ENCODE measurements at regions not wholly inside any gene's neighbourhood (a gene's known extent, or its start where the extent isn't known, plus 50 kb on each side); places are given as distances from the start of the nearest gene placed in this dataset.
"Not testable (repeated sequence)": the region's sequence is repeated elsewhere in the genome, so short reads cannot be mapped to it uniquely, and the experiment has no call there.

GRCh38 chr7:67928141-67928540 is 931.5 kb downstream of the TYW1 start:
- no peak for TF ChIP-seq CTCF (IDR thresholded peaks at IDR 0.05; ENCODE audit: insufficient read depth, low read length, missing control alignments)
- no peak for DNase-seq (ENCODE audit: low read depth, low spot score)
- POLR2A ChIA-PET: no interaction called here
- H3K4me3 ChIP-seq (ENCODE audit: low read depth, low read length): no peak overlapping the region
- CTCF ChIA-PET: interaction anchor here (1.1 kb wide), 1 partner anchor 9 kb away, joined by 3 read pairs; no protein-coding TSS in a partner anchor

- CTCF ChIA-PET; DNase-seq (ENCODE audit: low read depth, low spot score); H3K4me3 ChIP-seq (ENCODE audit: low read depth, low read length): not testable (repeated sequence)
- POLR2A ChIA-PET: interaction anchor here (0.9 kb wide), 1 partner anchor 172 kb away, joined by 3 read pairs; no protein-coding TSS in a partner anchor
These were observed 939.8 kb downstream of the TYW1 start for GRCh38 chr7:67936447-67936846.

GRCh38 chr7:67940400-67940799 is 943.8 kb downstream of the TYW1 start:
- ChIA-PET CTCF (no interaction called here), POLR2A (no interaction called here)
- TF ChIP-seq CTCF (IDR thresholded peaks at IDR 0.05; ENCODE audit: insufficient read depth, low read length, missing control alignments): no peak
- no peak for DNase-seq (ENCODE audit: low read depth, low spot score)
- no peak overlapping the region for H3K4me3 ChIP-seq (ENCODE audit: low read depth, low read length)

GRCh38 chr7:67947191-67947590 is 950.6 kb downstream of the TYW1 start:
- H3K4me3 ChIP-seq (ENCODE audit: low read depth, low read length): no peak overlapping the region
- ChIA-PET CTCF (no interaction called here), POLR2A (no interaction called here)
- no peak for TF ChIP-seq CTCF (IDR thresholded peaks at IDR 0.05; ENCODE audit: insufficient read depth, low read length, missing control alignments)
- no peak for DNase-seq (ENCODE audit: low read depth, low spot score)

GRCh38 chr7:67947646-67948045 is 951.0 kb downstream of the TYW1 start:
- no peak overlapping the region for H3K4me3 ChIP-seq (ENCODE audit: low read depth, low read length)
- DNase-seq (ENCODE audit: low read depth, low spot score): no peak
- TF ChIP-seq CTCF (IDR thresholded peaks at IDR 0.05; ENCODE audit: insufficient read depth, low read length, missing control alignments): no peak
- CTCF ChIA-PET: no interaction called here
- POLR2A ChIA-PET: no interaction called here

- no peak for DNase-seq (ENCODE audit: low read depth, low spot score)
- ChIA-PET CTCF (no interaction called here), POLR2A (no interaction called here)
- H3K4me3 ChIP-seq (ENCODE audit: low read depth, low read length): no peak overlapping the region
- TF ChIP-seq CTCF (IDR thresholded peaks at IDR 0.05; ENCODE audit: insufficient read depth, low read length, missing control alignments): no peak
These were observed 953.9 kb downstream of the TYW1 start for GRCh38 chr7:67950321-67951083.

GRCh38 chr7:67955061-67955460 is 958.4 kb downstream of the TYW1 start:
- CTCF ChIA-PET: no interaction called here
- DNase-seq (ENCODE audit: low read depth, low spot score): no peak
- TF ChIP-seq CTCF (IDR thresholded peaks at IDR 0.05; ENCODE audit: insufficient read depth, low read length, missing control alignments): no peak
- POLR2A ChIA-PET: no interaction called here
- no peak overlapping the region for H3K4me3 ChIP-seq (ENCODE audit: low read depth, low read length)
